Calu3 (cell line): ENCODE measurements at regions not wholly inside any gene's neighbourhood (a gene's known extent, or its start where the extent isn't known, plus 50 kb on each side); places are given as distances from the start of the nearest gene placed in this dataset.

Experiments
- BruUV-seq: library from RNA; stranded (reverse); fragments of 400-500 nt; replicated peaks from 2 replicates; lab custom pipeline; 2021; lab: Mats Ljungman, UMichigan
- CTCF ChIA-PET: fragments of 300-600 bp; sonication (Branson Sonifier 250); formaldehyde crosslinking; loops from one replicate; lab custom pipeline; 2022; ENCODE audit warnings: antibody characterized with exemption; lab: Charles Lee
- DNase-seq: peaks from one replicate; pipeline ENCODE4 v3.0.0; 2022
- H3K27ac Mint-ChIP-seq: one replicate; pipeline ENCODE4 v1.8.0; 2022; ENCODE audit warnings: mixed read lengths; ENCODE audit not compliant: unreplicated experiment
- H3K27me3 Mint-ChIP-seq: one replicate; pipeline ENCODE4 v1.8.0; 2022; ENCODE audit warnings: mixed read lengths; ENCODE audit not compliant: unreplicated experiment
- H3K36me3 Mint-ChIP-seq: one replicate; pipeline ENCODE4 v1.8.0; 2022; ENCODE audit warnings: mild to moderate bottlenecking, moderate library complexity, mixed read lengths; ENCODE audit not compliant: insufficient read depth, unreplicated experiment
- H3K4me1 Mint-ChIP-seq: one replicate; pipeline ENCODE4 v1.8.0; 2022; ENCODE audit warnings: mild to moderate bottlenecking, low read depth, mixed read lengths; ENCODE audit not compliant: unreplicated experiment
- H3K4me3 Mint-ChIP-seq: one replicate; pipeline ENCODE4 v1.8.0; 2022; ENCODE audit warnings: mild to moderate bottlenecking, low read depth, moderate library complexity, mixed read lengths; ENCODE audit not compliant: unreplicated experiment
- H3K9me3 Mint-ChIP-seq: one replicate; pipeline ENCODE4 v1.8.0; 2022; ENCODE audit warnings: low read depth, mixed read lengths; ENCODE audit not compliant: unreplicated experiment
- CTCF ChIP-seq: fragments of 200-600 bp; IDR thresholded peaks from one replicate; pipeline ENCODE4 v1.8.0; 2022; ENCODE audit warnings: antibody characterized with exemption; ENCODE audit not compliant: unreplicated experiment
- intact Hi-C: fragments of 100-400 bp; cut with micrococcal nuclease; formaldehyde crosslinking; loops from one replicate; pipeline ENCODE4 v1.10.0; 2022; ENCODE audit not compliant: unreplicated experiment

DNA sequence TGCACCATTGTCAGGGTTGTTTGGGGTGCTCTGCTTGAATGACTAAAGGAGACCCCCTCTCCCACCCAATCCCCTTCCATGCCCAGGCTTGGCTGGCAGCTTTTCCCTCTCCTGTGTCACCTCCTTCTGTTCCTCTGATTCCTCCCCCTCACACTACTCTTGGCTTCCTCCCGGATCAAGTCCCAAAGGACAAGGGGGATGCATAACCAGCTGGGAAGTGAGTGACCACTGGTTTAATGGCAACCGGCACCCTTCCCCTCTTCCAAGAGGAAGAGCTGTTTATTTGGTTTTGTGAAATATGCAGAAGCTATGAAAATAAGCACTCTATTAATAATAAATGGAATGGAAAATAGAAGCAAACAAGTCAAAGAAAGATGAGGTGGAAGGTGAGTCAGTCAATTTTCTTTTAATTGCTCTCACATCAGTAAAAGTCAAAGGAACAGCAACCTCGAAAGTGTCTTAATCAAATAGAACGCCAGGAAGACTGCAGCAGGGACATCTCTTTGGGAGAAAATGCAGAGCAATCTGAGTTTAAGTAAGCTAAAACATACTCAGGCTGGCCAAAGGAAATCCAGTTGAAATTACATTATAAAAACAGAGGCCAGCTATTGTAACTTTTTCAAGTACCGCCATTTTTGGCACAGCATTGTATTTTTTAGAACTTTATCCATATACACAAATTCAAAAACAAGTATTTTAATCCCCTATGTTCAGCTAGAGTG is 322.5 kb downstream of the SIPA1L2 start:
- Mint-ChIP-seq H3K9me3 (peaks cover 12% of the 10 kb centered on the region), H3K4me3 (no peak overlapping the region), H3K27me3 (no peaks in the 10 kb centered on the region), H3K36me3 (no peaks in the 10 kb centered on the region), H3K27ac (no peak overlapping the region), H3K4me1 (no peaks in the 10 kb centered on the region)
- intact Hi-C loops, result no loop called here
- CTCF ChIA-PET, result interaction anchor here (0.6 kb wide), 1 partner anchor 206 kb away, joined by 5 read pairs; no protein-coding TSS in a partner anchor
- no TSS peak for BruUV-seq
- DNase-seq, result no peak
- TF ChIP-seq CTCF, result no peak

DNA sequence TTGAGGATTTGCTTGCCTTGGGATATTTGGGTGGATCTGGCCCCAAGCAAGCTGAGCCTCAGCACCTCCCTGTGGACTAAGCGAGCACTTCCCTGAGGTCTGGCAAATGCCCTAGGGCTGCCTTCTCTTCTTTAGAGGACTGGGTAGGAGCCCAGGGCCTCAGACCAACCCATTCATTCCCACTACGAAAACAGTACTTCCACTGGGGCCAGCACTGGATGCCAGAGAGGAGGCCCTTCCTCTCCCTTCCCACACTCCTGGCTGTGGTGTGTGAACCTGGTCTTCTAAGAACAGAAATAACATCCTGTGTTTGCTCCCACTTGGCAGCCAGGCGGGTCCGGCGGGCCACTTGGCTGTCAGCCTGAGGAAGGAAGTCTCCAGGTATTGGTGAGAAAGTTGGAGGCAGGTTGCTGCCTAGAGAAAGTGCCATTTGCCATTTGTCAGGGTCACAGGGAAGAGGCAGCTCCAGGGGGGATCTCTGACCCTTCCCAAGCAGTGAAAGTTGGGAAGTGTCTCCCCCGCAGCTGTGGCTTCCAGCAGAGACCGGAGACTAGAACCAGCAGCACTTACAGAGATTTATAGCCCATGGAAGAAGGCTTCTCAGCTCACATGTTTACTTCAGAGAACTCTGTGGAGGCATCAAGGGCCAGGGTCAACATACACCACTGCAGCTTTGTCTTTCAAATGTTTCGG is 323.5 kb downstream of the SIPA1L2 start:
- no peak for DNase-seq
- TF ChIP-seq CTCF, result no peak
- Mint-ChIP-seq H3K4me3 (no peak overlapping the region), H3K9me3 (peaks cover 12% of the 10 kb centered on the region), H3K27me3 (no peaks in the 10 kb centered on the region), H3K27ac (no peak overlapping the region), H3K4me1 (no peaks in the 10 kb centered on the region), H3K36me3 (no peaks in the 10 kb centered on the region)
- BruUV-seq, result no TSS peak
- intact Hi-C loops, result no loop called here
- CTCF ChIA-PET, result no interaction called here

- intact Hi-C loops, result no loop called here
- no peaks in the 10 kb centered on the region for H3K36me3 Mint-ChIP-seq
- CTCF ChIA-PET, result no interaction called here
- DNase-seq, result no peak
- no peak for TF ChIP-seq CTCF
- no peak overlapping the region for H3K4me3 Mint-ChIP-seq
- peaks cover 12% of the 10 kb centered on the region for H3K9me3 Mint-ChIP-seq
- no peak overlapping the region for H3K27ac Mint-ChIP-seq
- no peaks in the 10 kb centered on the region for H3K4me1 Mint-ChIP-seq
- no peaks in the 10 kb centered on the region for H3K27me3 Mint-ChIP-seq
- no TSS peak for BruUV-seq
These were observed 324.9 kb downstream of the SIPA1L2 start for GRCh38 chr1:232305050-232305449.

DNA sequence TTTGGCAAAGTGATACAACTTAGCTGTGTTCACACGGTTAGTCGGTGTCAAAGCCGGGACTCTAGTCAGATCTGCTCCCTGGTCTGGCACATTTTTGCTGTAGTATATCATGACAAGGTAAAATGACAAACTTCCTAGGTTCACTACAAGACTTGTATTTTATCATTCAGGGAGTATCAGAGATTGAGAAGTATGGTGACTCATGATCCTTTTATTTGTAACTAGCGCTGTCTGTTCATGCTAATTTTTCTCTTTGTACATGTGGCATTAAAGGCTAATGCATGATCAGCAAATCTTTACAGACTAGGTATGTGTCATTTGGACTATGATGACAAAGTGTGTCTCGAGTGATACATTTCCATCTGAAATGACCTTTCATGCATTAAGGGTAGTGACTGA is 326.7 kb downstream of the SIPA1L2 start:
- no peaks in the 10 kb centered on the region for H3K4me1 Mint-ChIP-seq
- H3K9me3 Mint-ChIP-seq, result peaks cover 15% of the 10 kb centered on the region
- intact Hi-C loops, result no loop called here
- DNase-seq, result no peak
- H3K36me3 Mint-ChIP-seq, result no peaks in the 10 kb centered on the region
- no peaks in the 10 kb centered on the region for H3K27me3 Mint-ChIP-seq
- no peak for TF ChIP-seq CTCF
- no peak overlapping the region for H3K4me3 Mint-ChIP-seq
- CTCF ChIA-PET, result no interaction called here
- no TSS peak for BruUV-seq
- no peak overlapping the region for H3K27ac Mint-ChIP-seq
